ENCODE measurements at regions not wholly inside any gene's neighbourhood (a gene's known extent, or its start where the extent isn't known, plus 50 kb on each side); places are given as distances from the start of the nearest gene placed in this dataset.

GRCh38 chr3:74106925-74107324 lies 482.2 kb upstream of the PDZRN3 start:
- TF ChIP-seq EZH2phosphoT487 (IDR thresholded peaks at IDR 0.05; ENCODE audit: borderline replicate concordance, low read length) = no peak
- no peak for TF ChIP-seq CTCF (IDR thresholded peaks at IDR 0.05; ENCODE audit: low read depth, low read length, poor library complexity, severe bottlenecking)
